Lower lobe of right lung (tissue), 2 donors: ENCODE measurements at regions not wholly inside any gene's neighbourhood (a gene's known extent, or its start where the extent isn't known, plus 50 kb on each side); places are given as distances from the start of the nearest gene placed in this dataset.

Experiments used
- ATAC-seq, 2 donors: fragments of 200-7000 bp; cut with Tn5 transposase; one replicate each; pipeline ENCODE4 v1.9.1; 2020 to 2022; ENCODE audit warnings: mild to moderate bottlenecking in 2 of 2, moderate library complexity in 2 of 2
- DNase-seq: peaks from one replicate; pipeline ENCODE4 v3.0.0-alpha.2; 2020
- H3K27ac ChIP-seq: fragments of 200-600 bp; one replicate; pipeline ENCODE4 v1.8.0; 2022
- H3K27me3 ChIP-seq: fragments of 200-600 bp; one replicate; pipeline ENCODE4 v1.8.0; 2022; ENCODE audit warnings: low read depth
- H3K36me3 ChIP-seq: fragments of 200-600 bp; one replicate; pipeline ENCODE4 v1.8.0; 2022; ENCODE audit warnings: mild to moderate bottlenecking
- H3K4me1 ChIP-seq: fragments of 200-600 bp; one replicate; pipeline ENCODE4 v1.8.0; 2022
- H3K4me3 ChIP-seq: fragments of 200-600 bp; one replicate; pipeline ENCODE4 v1.8.0; 2022; ENCODE audit warnings: mild to moderate bottlenecking
- H3K9me3 ChIP-seq: fragments of 200-600 bp; one replicate; pipeline ENCODE4 v1.8.0; 2022
- CTCF ChIP-seq: fragments of 200-600 bp; IDR thresholded peaks from one replicate; pipeline ENCODE4 v1.8.0; 2022; ENCODE audit warnings: antibody characterized with exemption, mild to moderate bottlenecking
- intact Hi-C: fragments of 100-400 bp; cut with DNase I; formaldehyde crosslinking; loops from one replicate; pipeline ENCODE4 v1.11.0; 2022
- donor health status: DM: no; HTN: yes; CAD: no; lungs with severe emphysema.

DNA sequence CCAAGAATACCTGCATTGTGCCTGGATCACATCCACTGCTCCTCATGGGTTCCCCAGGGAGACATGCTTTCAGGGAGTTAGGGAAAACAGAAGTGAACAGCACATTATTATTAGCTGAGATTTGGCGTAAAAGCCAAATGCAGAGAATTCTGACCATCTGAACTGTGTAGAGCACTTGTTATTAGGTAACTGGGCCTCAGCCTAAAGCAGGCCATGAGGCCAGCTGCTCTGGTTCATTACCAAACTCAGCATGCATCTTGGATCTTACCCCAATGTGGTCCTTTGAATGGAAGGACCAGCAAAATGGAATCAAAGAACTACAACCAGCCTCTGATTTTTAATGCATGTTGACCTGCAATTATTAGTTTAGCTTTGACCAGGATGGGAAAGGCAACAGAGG is 322.3 kb downstream of the KCNS3 start:
- no peaks in the 10 kb centered on the region for H3K4me1 ChIP-seq
- no peak overlapping the region for H3K4me3 ChIP-seq
- ATAC-seq = no peak
- TF ChIP-seq CTCF = no peak
- no peaks in the 10 kb centered on the region for H3K9me3 ChIP-seq
- no peaks in the 10 kb centered on the region for H3K27me3 ChIP-seq
- no peaks in the 10 kb centered on the region for H3K36me3 ChIP-seq
- no peak overlapping the region for H3K27ac ChIP-seq
- DNase-seq = no peak
- intact Hi-C loops = no loop called here

GRCh38 chr2:18198677-18199076 is 320.2 kb downstream of the KCNS3 start:
- Histone ChIP-seq H3K9me3 (no peaks in the 10 kb centered on the region), H3K27me3 (no peaks in the 10 kb centered on the region), H3K4me1 (no peaks in the 10 kb centered on the region), H3K36me3 (no peaks in the 10 kb centered on the region), H3K4me3 (no peak overlapping the region), H3K27ac (no peak overlapping the region)
- intact Hi-C loops = no loop called here
- DNase-seq (no peak), ATAC-seq (no peak)
- TF ChIP-seq CTCF = no peak

- no peak for DNase-seq
- H3K36me3 ChIP-seq = no peaks in the 10 kb centered on the region
These were observed 315.7 kb downstream of the KCNS3 start for GRCh38 chr2:18194161-18194560.

GRCh38 chr2:18186816-18187613 is 308.5 kb downstream of the KCNS3 start:
- no peak for ATAC-seq
- H3K4me1 ChIP-seq = no peaks in the 10 kb centered on the region
- no peak for TF ChIP-seq CTCF

More at GRCh38 chr2:18194161-18194560, 315.7 kb downstream of the KCNS3 start:
- intact Hi-C loops = no loop called here
- Histone ChIP-seq H3K4me1 (no peaks in the 10 kb centered on the region), H3K27ac (no peak overlapping the region), H3K9me3 (no peaks in the 10 kb centered on the region), H3K27me3 (no peaks in the 10 kb centered on the region), H3K4me3 (no peak overlapping the region)
- ATAC-seq = no peak
- TF ChIP-seq CTCF = no peak

GRCh38 chr2:18182861-18183260 is 304.4 kb downstream of the KCNS3 start:
- intact Hi-C loops = no loop called here
- TF ChIP-seq CTCF = no peak
- ATAC-seq (no peak), DNase-seq (no peak)
- H3K9me3 ChIP-seq = no peaks in the 10 kb centered on the region
- H3K27ac ChIP-seq = no peak overlapping the region
- H3K36me3 ChIP-seq = no peaks in the 10 kb centered on the region
- H3K4me3 ChIP-seq = no peak overlapping the region
- no peaks in the 10 kb centered on the region for H3K4me1 ChIP-seq
- H3K27me3 ChIP-seq = no peaks in the 10 kb centered on the region

More at GRCh38 chr2:18186816-18187613, 308.5 kb downstream of the KCNS3 start:
- H3K27ac ChIP-seq = no peak overlapping the region
- intact Hi-C loops = no loop called here
- no peaks in the 10 kb centered on the region for H3K9me3 ChIP-seq
- H3K27me3 ChIP-seq = no peaks in the 10 kb centered on the region
- no peak overlapping the region for H3K4me3 ChIP-seq
- DNase-seq = no peak
- no peaks in the 10 kb centered on the region for H3K36me3 ChIP-seq
